Endothelial cell of umbilical vein (primary cell): ENCODE measurements at regions not wholly inside any gene's neighbourhood (a gene's known extent, or its start where the extent isn't known, plus 50 kb on each side); places are given as distances from the start of the nearest gene placed in this dataset.

ENCODE experiments used
- CTCF ChIP-seq, 2 donors: IDR thresholded peaks; 1 replicate in 1 of 2; 2 replicates in 1 of 2; pipeline ENCODE4 v1.5.1; 2011; ENCODE audit warnings: low read length in 2 of 2, mild to moderate bottlenecking in 2 of 2, moderate library complexity in 2 of 2, control low read depth in 1 of 2, inconsistent platforms in 1 of 2, low read depth in 1 of 2; ENCODE audit not compliant: insufficient read depth in 1 of 2; ENCODE audit errors: extremely low read depth in 1 of 2
- POLR2A ChIP-seq: IDR thresholded peaks from 2 replicates; pipeline ENCODE4 v1.6.1; 2012; ENCODE audit warnings: low read depth, mild to moderate bottlenecking, control low read depth, low read length

DNA sequence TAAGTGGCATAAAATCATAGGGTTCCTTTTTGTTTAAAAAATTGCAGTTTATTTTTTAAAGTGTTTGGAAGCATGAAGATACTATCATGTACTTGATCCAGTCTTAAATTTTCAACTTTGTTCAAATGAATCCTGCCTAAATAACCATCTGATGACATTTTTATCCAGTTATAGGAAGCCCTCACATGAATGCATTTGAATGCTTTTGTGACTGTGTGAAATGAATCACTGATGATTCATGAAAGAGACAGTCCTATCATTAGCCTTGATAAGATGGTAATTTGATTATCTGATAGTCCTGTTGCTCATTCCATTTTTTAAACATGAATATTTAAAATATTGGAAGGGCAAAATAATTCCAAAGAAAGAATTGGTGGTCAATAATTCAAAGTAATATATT lies 401.9 kb upstream of the ROBO2 start:
- TF ChIP-seq POLR2A (no peak), CTCF (IDR thresholded peaks at IDR 0.05; ENCODE audit: extremely low read depth in 1 of 2, insufficient read depth in 1 of 2, low read depth in 1 of 2, low read length in 2 of 2) (no peak)
